ENCODE measurements at regions not wholly inside any gene's neighbourhood (a gene's known extent, or its start where the extent isn't known, plus 50 kb on each side); places are given as distances from the start of the nearest gene placed in this dataset.

DNA sequence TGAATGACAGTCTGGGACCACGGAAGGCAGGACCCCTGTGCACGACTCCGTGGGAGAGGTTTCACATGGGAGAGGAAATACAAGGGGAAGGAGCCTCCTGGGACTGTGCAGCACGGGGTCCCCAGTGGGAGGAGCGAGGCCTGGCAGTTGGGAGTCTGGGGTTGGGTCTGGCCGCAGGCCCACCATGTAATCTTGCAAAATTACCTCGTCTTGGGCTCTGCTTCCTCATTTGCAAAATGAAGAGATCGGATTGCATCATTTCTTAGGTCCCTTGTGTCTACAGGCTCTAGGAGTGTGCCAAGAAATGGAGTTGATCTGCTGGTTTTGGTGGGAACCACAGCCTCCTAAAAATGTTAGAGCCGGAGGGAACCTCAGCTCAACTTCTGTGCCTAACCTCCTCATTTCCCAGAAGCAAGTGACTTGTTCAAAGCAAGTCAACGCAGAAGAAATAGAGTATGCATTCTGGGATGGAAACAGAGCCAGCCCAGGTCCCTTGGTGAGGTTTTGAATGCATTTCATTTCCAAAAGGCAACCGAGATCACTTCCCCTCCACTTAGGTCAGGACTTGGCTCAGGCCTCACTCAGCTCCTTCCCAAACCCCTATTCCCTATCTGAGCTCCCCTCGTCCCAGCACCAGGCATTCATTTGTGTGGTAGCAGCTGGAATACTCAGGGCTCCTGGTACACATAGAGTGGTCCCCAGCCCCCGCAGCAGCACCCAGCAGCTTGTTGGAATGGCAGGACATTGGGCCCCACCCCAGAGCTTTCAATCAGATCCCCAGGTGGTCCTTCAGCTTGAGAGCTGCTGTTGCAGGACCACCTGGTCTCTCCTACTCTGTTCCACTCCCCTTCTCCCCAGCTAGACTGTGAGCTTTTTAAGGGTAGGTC lies 267.7 kb downstream of the XXYLT1 start (continued):
- 0 out of 2 replicates have a peak, but pooled peaks have one; percentile 42 for TF ChIP-seq IKZF3 (tag by site-specific recombination; IDR thresholded peaks at IDR 0.05)
- TF ChIP-seq ZNF600 (tag by site-specific recombination; IDR thresholded peaks at IDR 0.05): peak; percentile 12; the same call in 1 of the 2 replicates
- peak; percentile 28; the same call in 1 of the 2 replicates for TF ChIP-seq PRDM10 (tag by site-specific recombination; IDR thresholded peaks at IDR 0.05)
- TF ChIP-seq ZIC2 (tag by site-specific recombination; IDR thresholded peaks at IDR 0.05): peak; percentile 94
- TF ChIP-seq, protein P1, sequence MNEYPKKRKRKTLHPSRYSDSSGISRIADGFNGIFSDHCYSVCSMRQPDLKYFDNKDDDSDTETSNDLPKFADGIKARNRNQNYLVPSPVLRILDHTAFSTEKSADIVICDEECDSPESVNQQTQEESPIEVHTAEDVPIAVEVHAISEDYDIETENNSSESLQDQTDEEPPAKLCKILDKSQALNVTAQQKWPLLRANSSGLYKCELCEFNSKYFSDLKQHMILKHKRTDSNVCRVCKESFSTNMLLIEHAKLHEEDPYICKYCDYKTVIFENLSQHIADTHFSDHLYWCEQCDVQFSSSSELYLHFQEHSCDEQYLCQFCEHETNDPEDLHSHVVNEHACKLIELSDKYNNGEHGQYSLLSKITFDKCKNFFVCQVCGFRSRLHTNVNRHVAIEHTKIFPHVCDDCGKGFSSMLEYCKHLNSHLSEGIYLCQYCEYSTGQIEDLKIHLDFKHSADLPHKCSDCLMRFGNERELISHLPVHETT (tag by site-specific recombination; IDR thresholded peaks at IDR 0.05): no peak
- TF ChIP-seq HOXC10 (CRISPR knock-in tag; IDR thresholded peaks at IDR 0.05): no peak

DNA sequence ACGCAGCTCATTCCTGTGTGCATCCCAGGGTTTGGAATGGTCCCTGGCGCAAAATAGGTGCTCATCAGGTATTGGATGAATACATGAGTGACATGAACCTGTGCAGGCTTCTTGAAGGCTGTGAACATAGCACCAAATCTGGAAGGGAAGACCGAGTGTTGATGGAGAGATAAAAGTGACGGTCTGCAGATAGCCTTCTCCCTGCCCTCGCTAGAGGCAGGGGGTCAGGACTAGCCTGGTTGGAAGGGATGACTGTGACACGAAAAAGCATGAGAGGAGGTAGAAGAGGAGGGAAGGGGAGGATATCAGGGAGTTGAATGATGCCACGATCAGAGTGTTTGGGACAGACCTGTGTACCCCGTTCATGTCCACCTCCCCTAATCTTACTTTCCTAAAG lies 267.1 kb downstream of the XXYLT1 start:
- Histone ChIP-seq H3K27ac (ENCODE audit: extremely low read depth, low read depth, low read length) (no peak overlapping the region), H3K36me3 (ENCODE audit: control insufficient read depth in 2 of 2, insufficient read depth in 1 of 2, low read length in 2 of 2) (no peaks in the 10 kb centered on the region), H3K9me3 (ENCODE audit: control insufficient read depth, insufficient read depth, low read depth, low read length) (no peaks in the 10 kb centered on the region), H3K4me3 (ENCODE audit: low read depth, low read length) (no peak overlapping the region), H3K4me1 (ENCODE audit: control insufficient read depth, insufficient read depth, low read length) (peaks cover 6% of the 10 kb centered on the region)
- no peak for TF ChIP-seq ZNF548 (tag by site-specific recombination; IDR thresholded peaks at IDR 0.05)
- no peak for TF ChIP-seq ZNF510 (tag by site-specific recombination; IDR thresholded peaks at IDR 0.05; ENCODE audit: insufficient replicate concordance)
- no peak for TF ChIP-seq PRDM1 (tag by site-specific recombination; IDR thresholded peaks at IDR 0.05)
- TF ChIP-seq KLF8 (tag by site-specific recombination; IDR thresholded peaks at IDR 0.05): no peak
- TF ChIP-seq, protein P2, sequence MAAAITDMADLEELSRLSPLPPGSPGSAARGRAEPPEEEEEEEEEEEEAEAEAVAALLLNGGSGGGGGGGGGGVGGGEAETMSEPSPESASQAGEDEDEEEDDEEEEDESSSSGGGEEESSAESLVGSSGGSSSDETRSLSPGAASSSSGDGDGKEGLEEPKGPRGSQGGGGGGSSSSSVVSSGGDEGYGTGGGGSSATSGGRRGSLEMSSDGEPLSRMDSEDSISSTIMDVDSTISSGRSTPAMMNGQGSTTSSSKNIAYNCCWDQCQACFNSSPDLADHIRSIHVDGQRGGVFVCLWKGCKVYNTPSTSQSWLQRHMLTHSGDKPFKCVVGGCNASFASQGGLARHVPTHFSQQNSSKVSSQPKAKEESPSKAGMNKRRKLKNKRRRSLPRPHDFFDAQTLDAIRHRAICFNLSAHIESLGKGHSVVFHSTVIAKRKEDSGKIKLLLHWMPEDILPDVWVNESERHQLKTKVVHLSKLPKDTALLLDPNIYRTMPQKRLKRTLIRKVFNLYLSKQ (tag by site-specific recombination; IDR thresholded peaks at IDR 0.05; ENCODE audit: borderline replicate concordance): no peak
- TF ChIP-seq ZNF341 (tag by site-specific recombination; IDR thresholded peaks at IDR 0.05; ENCODE audit: low read depth): no peak
- TF ChIP-seq ZNF350 (tag by site-specific recombination; IDR thresholded peaks at IDR 0.05): no peak
- TF ChIP-seq ZNF658 (tag by site-specific recombination; IDR thresholded peaks at IDR 0.05): no peak
- ChIA-PET POLR2A (no interaction called here), CTCF (interaction anchor here (1.5 to 3.4 kb wide), 2 partner anchors 75 to 103 kb away, joined by 3 to 16 read pairs; no protein-coding TSS in a partner anchor)

DNA sequence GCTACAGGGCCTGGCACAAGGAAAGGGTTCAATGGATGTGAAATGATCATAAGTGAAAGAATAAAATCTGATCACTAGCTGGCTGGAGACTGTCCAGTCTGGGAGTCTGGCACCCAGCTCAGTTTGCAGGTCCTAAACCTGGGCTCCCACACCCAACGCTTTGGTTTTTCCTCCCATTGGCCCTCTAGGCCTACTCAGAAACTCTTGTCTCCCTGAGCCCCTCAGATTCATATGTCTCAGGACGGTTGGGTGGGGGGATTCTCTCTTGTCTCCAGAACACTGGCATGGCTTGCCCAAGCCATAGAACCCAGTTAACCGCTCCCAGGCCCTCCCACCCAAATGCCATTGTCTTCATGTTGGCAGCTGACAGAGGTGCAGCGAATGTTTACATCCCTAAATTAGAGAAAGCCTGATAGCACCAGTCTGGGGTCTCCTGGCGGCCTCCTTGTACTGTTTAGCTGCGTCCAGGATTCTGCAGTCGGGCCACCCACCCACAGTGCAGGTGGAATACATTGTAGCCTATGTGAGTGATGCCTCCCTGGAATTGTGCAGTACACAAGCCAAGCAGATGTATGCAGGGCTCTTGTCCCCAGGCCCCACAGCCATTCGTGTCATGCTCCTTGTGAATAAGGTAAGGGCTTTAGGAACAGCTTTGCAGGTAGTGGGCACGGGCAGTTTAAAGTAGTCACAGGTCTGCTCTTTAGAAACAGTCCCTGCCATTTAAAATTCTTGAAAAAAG lies 266.3 kb downstream of the XXYLT1 start:
- H3K27ac ChIP-seq (ENCODE audit: extremely low read depth, low read depth, low read length): no peak overlapping the region
- TF ChIP-seq, protein P3, sequence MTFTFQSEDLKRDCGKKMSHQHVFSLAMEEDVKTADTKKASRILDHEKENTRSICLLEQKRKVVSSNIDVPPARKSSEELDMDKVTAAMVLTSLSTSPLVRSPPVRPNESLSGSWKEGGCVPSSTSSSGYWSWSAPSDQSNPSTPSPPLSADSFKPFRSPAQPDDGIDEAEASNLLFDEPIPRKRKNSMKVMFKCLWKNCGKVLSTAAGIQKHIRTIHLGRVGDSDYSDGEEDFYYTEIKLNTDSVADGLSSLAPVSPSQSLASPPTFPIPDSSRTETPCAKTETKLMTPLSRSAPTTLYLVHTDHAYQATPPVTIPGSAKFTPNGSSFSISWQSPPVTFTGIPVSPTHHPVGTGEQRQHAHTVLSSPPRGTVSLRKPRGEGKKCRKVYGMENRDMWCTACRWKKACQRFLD (tag by site-specific recombination; IDR thresholded peaks at IDR 0.05): no peak
- TF ChIP-seq ZNF155 (tag by site-specific recombination; IDR thresholded peaks at IDR 0.05) (no peak), ZNF664 (tag by site-specific recombination; IDR thresholded peaks at IDR 0.05) (no peak), ZNF624 (tag by site-specific recombination; IDR thresholded peaks at IDR 0.05) (no peak), PRDM1 (tag by site-specific recombination; IDR thresholded peaks at IDR 0.05) (no peak), ZNF777 (tag by site-specific recombination; IDR thresholded peaks at IDR 0.05; ENCODE audit: borderline replicate concordance) (no peak), ZBTB49 (tag by site-specific recombination; IDR thresholded peaks at IDR 0.05; ENCODE audit: low read depth) (no peak), ZNF561 (tag by site-specific recombination; IDR thresholded peaks at IDR 0.05; ENCODE audit: borderline replicate concordance) (no peak)
- H3K4me1 ChIP-seq (ENCODE audit: control insufficient read depth, insufficient read depth, low read length): peaks cover 6% of the 10 kb centered on the region
- H3K9me3 ChIP-seq (ENCODE audit: control insufficient read depth, insufficient read depth, low read depth, low read length): no peaks in the 10 kb centered on the region
- H3K4me3 ChIP-seq (ENCODE audit: low read depth, low read length): no peak overlapping the region
- no peaks in the 10 kb centered on the region for H3K36me3 ChIP-seq (ENCODE audit: control insufficient read depth in 2 of 2, insufficient read depth in 1 of 2, low read length in 2 of 2)
- ChIA-PET POLR2A (no interaction called here), CTCF (no interaction called here)
